NCI-H2227 (cell line): ENCODE measurements at regions not wholly inside any gene's neighbourhood (a gene's known extent, or its start where the extent isn't known, plus 50 kb on each side); places are given as distances from the start of the nearest gene placed in this dataset.
"Not testable (repeated sequence)": the region's sequence is repeated elsewhere in the genome, so short reads cannot be mapped to it uniquely, and the experiment has no call there.

ENCODE experiments used
- DNase-seq: peaks from one replicate; lab custom pipeline; 2025; ENCODE audit not compliant: unreplicated experiment; lab: John Stamatoyannopoulos, UW

DNA sequence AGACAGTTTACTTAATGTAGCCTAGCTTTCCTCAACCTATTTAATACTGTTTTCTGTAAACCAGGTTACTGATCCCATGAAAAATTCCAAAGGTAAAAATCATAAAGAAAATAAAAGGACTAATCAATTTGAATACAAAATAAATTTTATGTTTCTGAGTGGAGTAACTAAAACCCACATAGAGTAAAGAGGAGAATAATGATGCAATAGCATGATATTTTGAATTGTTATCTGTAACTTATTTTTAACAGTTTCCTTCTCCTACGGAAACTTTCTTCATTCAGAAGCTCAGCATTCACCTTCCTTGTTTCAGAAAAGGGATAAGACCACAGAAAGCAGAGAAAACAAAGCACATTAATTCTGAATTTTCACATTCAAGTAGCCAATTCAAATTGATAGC lies 320.6 kb upstream of the NUDT12 start:
- DNase-seq: no peak

GRCh38 chr5:103881560-103881959 lies 319.0 kb upstream of the NUDT12 start:
- DNase-seq: no peak

DNA sequence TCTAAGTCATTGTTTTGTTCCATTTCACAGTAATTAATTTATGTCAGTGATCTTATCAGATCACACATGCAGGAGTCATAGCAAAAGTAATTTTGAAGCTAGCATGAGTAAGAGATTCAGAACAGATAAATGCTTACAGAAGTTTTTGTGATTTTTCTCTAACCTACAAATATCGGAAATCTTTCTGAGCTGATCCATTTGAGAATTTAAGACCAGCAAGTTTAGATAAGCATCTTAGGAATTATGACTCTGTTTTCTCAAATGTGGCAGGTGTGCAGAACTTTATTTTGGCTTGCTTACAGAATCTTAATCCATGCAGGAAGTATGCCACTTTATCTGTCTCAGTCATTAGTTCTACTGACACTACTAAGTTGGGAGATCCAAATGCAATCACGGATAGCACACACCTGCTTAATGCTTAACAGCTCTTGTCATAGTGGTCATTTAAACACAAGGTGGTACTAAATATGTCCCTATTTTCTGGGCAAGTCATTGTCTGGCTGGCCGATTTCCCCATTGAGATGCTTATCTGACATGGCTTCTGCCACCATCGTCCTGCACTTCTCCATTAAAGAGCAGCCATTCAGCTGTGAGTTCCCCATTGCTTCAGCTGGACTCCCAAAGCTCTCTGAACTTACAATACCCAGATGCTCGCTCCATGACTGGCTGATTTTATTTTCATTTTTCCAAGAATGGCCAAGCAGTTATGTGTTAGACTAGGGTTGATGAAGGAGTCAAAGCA lies 305.4 kb upstream of the NUDT12 start:
- no peak for DNase-seq

DNA sequence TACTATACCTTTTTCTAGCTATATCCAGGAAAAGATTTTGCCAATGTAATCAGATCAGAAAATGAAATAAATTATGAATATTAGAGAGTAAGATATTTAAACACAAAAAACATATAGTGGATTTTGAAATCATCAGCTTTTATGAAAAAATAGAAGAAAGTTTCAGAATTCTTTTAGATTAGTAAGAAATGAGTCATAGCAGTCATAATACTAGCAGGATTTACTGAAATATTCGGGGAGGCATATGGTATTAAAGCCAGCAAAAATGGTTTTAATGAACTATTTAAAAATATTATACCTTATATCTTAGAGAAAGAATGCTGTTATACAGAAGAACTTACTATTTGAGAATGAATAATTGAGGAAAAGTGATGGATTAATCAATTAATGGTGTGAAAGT lies 303.6 kb upstream of the NUDT12 start:
- no peak for DNase-seq

GRCh38 chr5:103862398-103862797 lies 299.8 kb upstream of the NUDT12 start:
- no peak for DNase-seq

DNA sequence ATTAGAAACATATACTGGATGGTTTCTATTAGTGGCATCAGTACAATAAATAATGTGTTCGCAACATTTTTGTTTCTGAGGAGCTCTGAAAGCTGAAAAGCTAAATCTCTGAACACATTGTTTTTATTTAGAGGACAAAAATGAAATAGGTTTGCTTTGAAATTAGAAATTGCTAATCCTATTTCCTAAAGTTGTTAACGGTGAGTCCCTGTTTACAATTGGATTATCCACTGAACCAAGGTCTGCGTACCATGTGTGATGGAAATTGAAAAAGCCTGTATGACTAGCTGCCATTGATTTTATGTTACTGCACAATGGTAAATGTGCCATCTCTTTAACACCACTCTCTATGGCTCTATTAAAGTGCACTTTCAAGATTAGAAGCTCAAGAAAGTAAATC lies 297.7 kb upstream of the NUDT12 start:
- DNase-seq: no peak

DNA sequence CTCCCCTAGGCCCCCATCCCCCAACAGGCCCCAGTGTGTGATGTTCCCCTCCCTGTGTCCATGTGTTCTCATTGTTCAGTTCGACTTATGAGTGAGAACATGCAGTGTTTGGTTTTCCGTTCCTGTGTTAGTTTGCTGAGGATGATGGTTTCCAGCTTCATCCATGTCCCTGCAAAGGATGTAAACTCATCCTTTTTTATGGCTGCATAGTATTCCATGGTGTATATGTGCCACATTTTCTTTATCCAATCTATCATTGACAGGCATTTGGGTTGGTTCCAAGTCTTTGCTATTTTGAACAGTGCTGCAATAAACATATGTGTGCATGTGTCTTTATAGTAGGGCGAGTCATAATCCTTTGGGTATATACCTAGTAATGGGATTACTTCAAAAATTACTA lies 295.8 kb upstream of the NUDT12 start:
- not testable (repeated sequence) for DNase-seq

DNA sequence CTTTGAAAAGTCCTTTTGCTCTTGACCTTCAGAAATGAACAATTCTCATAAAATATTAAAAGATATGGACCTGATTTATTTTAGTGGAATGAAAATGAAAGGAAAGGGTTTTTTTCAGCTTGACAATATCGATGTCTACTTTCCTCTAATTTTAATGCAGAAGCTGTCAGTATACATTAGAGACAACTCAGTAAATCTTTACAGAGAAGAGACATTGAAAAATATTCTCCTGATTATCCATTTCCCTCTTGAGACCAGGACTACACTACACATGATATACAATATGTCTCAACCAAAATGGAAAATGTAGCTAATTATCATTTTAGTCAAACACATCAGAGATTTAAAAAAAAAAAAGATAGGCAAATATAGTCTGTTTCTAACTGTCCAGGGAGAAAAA lies 288.5 kb upstream of the NUDT12 start:
- DNase-seq: no peak

- DNase-seq: no peak
These were observed 287.3 kb upstream of the NUDT12 start for GRCh38 chr5:103849934-103850333.

GRCh38 chr5:103847060-103847459 lies 284.5 kb upstream of the NUDT12 start:
- no peak for DNase-seq

DNA sequence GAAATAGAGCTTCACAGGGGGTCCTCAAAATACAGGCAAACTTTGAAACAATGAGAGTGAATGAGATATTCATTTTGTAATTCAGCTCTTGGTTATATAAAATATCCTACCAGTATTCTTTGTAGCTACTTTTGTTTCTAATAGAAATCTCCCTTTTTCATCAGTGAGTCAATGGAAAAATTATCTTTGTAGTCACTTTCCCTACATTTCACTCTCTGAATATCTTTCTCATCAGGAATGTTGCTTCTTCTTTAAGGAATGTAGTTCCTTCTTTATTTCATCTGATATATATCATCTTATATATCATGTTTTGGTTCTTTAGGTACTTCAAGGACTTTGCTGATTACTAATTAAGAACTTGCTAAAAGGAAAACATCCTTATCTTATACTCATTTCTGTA lies 280.3 kb upstream of the NUDT12 start:
- DNase-seq: no peak

DNA sequence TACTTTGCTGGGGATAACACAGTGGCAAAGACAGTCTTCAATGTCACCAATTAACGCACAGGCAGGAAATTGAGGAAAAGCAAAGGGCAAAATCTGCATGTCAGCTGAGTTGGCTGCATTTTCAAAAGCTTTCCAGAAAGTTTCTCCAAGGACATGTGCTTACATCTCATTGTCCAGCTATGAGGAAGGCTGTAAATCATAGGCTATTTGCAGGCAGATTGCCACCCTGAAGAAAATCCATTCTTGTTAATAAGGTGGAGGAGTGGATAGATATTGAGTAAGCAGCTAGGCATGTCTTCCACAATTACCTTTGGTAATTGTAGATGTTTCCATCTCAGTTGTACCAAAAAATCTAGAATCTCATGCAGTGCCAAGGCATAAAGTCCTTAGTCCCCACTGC lies 278.0 kb upstream of the NUDT12 start:
- DNase-seq: no peak

DNA sequence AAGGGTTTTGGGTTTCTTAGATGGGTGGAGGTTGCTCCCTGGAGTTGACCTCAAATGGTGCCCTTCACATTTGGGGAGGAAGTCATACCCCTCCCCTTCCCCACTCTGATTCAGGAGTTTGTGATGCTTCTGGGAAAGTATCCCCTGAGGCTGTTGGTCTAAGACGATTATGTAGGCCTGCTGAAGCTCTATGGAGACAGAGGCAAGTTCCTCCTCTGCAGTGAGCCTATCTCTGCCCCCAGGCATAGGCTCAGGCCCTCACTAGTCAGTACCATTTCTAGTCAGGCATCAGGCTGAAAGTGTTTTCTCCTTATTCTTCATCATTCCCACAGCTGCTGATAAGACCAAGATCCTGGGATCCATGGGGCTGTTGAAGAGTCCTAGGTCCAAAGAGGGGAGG lies 271.6 kb upstream of the NUDT12 start:
- DNase-seq: no peak

- peak; percentile 27 for DNase-seq
These were observed 267.0 kb upstream of the NUDT12 start for GRCh38 chr5:103829585-103829984.

GRCh38 chr5:103827976-103828375 lies 265.4 kb upstream of the NUDT12 start:
- DNase-seq: no peak

- DNase-seq: no peak
These were observed 258.8 kb upstream of the NUDT12 start for GRCh38 chr5:103821361-103821760.

DNA sequence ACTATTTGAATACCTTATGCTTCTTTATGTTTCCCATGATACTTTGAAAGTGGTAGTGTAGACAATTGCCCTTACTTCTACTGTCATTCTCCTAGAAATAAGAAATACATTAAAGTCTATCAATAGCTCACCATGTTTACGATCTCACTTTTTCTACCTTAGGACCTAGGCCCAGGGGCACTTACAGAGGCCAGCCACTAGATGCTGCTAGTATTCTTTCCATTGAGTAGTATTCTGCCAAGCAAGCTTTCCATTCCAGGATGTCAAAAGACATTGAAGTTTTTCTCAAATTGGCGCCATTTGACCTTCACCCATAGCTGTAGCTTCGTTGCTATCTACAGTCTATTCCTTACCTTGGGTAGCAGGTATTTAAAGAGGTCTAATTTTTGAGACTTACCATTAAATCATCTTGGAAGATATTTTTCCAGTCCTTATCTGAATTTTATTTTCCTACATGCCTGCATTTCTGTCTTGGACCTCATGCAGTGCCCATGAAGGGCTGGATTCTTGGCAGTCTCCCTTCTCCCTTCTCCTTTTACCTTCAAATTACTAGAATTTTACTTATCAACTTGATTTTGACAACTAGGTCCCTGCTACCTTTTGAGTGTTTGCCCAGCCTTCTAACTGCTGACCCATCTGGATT lies 246.0 kb upstream of the NUDT12 start:
- DNase-seq: peak; percentile 45

- DNase-seq: no peak
These were observed 242.1 kb upstream of the NUDT12 start for GRCh38 chr5:103804711-103805110.

DNA sequence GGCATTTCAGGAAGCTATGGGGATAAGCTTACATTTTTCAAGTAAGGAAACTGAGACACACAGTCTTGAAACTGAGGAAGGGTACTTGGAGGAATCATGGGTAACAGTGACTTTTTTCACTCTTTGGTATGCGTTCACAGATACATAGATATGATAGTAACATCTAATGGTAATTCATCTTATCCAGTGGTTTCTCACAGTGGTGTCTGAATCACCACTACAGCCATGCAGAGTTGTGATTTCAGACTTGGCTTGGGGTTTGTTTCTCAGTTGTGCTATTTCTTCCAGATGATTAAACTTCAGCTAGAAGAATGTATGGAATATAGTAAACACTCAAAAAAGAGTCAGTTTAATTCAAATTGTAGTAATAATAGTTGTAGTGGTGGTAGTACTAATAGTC lies 239.1 kb upstream of the NUDT12 start:
- no peak for DNase-seq

GRCh38 chr5:103800741-103801495 lies 238.3 kb upstream of the NUDT12 start:
- DNase-seq: no peak

DNA sequence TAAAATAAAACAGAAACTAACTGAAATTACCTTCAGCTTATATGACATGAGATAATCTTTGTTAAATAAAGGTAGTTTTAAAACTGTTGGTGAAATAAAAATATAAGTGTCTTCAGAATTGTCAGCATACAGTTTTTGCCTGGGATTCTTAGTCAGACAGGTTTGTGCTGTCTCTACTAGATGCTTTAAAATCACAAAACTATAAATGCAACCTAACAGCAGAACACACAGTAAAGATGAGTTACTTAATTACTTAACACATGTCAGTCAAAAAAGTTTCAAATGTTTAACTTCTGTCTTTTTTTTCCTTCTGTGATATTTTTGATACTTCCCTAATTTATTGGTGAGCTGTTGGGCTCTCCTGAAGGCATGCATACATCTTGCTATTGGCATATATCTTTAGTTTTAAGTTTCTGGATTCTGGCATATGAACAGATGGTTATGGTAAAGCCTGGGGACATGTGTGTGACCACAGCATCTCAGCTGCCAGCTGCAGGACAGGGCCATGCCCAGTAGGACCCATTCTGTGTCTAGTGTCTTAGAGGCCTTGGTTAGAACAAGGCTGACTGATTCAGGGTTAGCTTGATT lies 231.1 kb upstream of the NUDT12 start:
- no peak for DNase-seq

GRCh38 chr5:103785569-103785968 lies 223.0 kb upstream of the NUDT12 start:
- DNase-seq: no peak
